Thyroid gland (tissue), 4 donors: ENCODE measurements at regions not wholly inside any gene's neighbourhood (a gene's known extent, or its start where the extent isn't known, plus 50 kb on each side); places are given as distances from the start of the nearest gene placed in this dataset.

ENCODE experiments used
- POLR2A ChIP-seq, 2 donors: fragments of 450-650 bp; IDR thresholded peaks; one replicate each; pipeline ENCODE4 v1.6.1; 2017; ENCODE audit warnings: antibody characterized with exemption in 2 of 2, mild to moderate bottlenecking in 2 of 2, moderate library complexity in 1 of 2
- TF ChIP-seq, protein P1 (sequence below), 6 experiments: fragments of 200-600 bp in 3 of 6; fragments of 450-650 bp in 3 of 6; sonication (generic) in 3 of 6; IDR thresholded peaks; one replicate each; pipeline ENCODE4 v1.5.1; 2016 to 2019; ENCODE audit warnings: antibody characterized with exemption in 6 of 6, mild to moderate bottlenecking in 2 of 6, inconsistent platforms in 1 of 6, moderate library complexity in 1 of 6

DNA sequence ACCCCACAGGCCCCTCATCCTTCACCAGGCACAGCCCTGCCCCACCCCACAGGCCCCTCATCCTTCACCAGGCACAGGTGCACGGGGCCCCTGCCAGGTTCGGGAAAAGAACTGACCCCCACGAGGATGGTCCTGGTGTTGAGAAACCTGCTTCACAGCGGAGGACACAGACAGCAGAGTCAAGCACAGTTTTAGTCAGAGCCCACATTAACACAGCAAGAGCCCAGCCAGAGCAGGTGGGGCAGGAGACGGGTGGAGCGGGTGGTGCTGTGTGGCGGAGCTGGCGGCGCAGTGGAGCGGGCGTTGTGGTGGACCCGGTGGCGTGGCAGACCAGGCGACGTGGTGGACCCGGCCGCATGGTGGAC, 1085.5 kb downstream of the BRD1 start:
- TF ChIP-seq, protein P1, sequence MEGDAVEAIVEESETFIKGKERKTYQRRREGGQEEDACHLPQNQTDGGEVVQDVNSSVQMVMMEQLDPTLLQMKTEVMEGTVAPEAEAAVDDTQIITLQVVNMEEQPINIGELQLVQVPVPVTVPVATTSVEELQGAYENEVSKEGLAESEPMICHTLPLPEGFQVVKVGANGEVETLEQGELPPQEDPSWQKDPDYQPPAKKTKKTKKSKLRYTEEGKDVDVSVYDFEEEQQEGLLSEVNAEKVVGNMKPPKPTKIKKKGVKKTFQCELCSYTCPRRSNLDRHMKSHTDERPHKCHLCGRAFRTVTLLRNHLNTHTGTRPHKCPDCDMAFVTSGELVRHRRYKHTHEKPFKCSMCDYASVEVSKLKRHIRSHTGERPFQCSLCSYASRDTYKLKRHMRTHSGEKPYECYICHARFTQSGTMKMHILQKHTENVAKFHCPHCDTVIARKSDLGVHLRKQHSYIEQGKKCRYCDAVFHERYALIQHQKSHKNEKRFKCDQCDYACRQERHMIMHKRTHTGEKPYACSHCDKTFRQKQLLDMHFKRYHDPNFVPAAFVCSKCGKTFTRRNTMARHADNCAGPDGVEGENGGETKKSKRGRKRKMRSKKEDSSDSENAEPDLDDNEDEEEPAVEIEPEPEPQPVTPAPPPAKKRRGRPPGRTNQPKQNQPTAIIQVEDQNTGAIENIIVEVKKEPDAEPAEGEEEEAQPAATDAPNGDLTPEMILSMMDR (IDR thresholded peaks at IDR 0.05): no peak
- no peak for TF ChIP-seq POLR2A (IDR thresholded peaks at IDR 0.05)
